ENCODE measurements at regions not wholly inside any gene's neighbourhood (a gene's known extent, or its start where the extent isn't known, plus 50 kb on each side); places are given as distances from the start of the nearest gene placed in this dataset.

GRCh38 chr18:27314996-27315395, 129.9 kb upstream of the CHST9 start:
- DNase-seq (ENCODE audit: low read depth) = no peak
- H3K4me3 ChIP-seq (ENCODE audit: low read depth, low read length) = no peak overlapping the region
- TF ChIP-seq, protein P1, sequence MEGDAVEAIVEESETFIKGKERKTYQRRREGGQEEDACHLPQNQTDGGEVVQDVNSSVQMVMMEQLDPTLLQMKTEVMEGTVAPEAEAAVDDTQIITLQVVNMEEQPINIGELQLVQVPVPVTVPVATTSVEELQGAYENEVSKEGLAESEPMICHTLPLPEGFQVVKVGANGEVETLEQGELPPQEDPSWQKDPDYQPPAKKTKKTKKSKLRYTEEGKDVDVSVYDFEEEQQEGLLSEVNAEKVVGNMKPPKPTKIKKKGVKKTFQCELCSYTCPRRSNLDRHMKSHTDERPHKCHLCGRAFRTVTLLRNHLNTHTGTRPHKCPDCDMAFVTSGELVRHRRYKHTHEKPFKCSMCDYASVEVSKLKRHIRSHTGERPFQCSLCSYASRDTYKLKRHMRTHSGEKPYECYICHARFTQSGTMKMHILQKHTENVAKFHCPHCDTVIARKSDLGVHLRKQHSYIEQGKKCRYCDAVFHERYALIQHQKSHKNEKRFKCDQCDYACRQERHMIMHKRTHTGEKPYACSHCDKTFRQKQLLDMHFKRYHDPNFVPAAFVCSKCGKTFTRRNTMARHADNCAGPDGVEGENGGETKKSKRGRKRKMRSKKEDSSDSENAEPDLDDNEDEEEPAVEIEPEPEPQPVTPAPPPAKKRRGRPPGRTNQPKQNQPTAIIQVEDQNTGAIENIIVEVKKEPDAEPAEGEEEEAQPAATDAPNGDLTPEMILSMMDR (conservative IDR thresholded peaks at IDR 0.05; ENCODE audit: low read depth, low read length) = no peak

- TF ChIP-seq, protein P1 (conservative IDR thresholded peaks at IDR 0.05; ENCODE audit: low read depth, low read length) = no peak
- DNase-seq (ENCODE audit: low read depth) = no peak
- no peak overlapping the region for H3K4me3 ChIP-seq (ENCODE audit: low read depth, low read length)
Observed at GRCh38 chr18:27313678-27314077, 128.6 kb upstream of the CHST9 start.

DNA sequence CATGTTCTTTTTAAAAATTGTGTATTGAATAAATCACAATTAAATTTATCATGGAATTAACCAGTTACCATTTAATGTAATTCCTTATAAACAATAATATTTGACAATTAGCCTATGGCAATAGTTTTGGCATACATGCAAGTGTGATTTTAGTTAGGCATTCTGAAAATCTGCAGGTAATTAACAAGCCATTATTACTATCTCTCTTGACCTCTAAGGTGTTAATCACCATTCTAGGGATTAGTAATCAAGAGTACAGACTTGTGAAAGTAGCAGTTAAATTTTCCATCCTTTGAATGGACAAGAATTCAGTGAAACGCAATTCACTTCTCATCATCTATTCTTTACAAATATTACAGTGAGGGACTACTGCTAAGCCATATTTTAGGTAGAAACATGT, 127.7 kb upstream of the CHST9 start:
- TF ChIP-seq, protein P1 (conservative IDR thresholded peaks at IDR 0.05; ENCODE audit: low read depth, low read length) = no peak
- H3K4me3 ChIP-seq (ENCODE audit: low read depth, low read length) = no peak overlapping the region

GRCh38 chr18:27312153-27312552, 127.0 kb upstream of the CHST9 start:
- TF ChIP-seq, protein P1 (conservative IDR thresholded peaks at IDR 0.05; ENCODE audit: low read depth, low read length) = no peak
- H3K4me3 ChIP-seq (ENCODE audit: low read depth, low read length) = no peak overlapping the region

More for the DNA sequence above, 127.7 kb upstream of the CHST9 start:
- no peak for DNase-seq (ENCODE audit: low read depth)

GRCh38 chr18:27311114-27311513, 126.0 kb upstream of the CHST9 start:
- DNase-seq (ENCODE audit: low read depth) = no peak
- TF ChIP-seq, protein P1 (conservative IDR thresholded peaks at IDR 0.05; ENCODE audit: low read depth, low read length) = no peak
- H3K4me3 ChIP-seq (ENCODE audit: low read depth, low read length) = no peak overlapping the region

More at GRCh38 chr18:27312153-27312552, 127.0 kb upstream of the CHST9 start:
- no peak for DNase-seq (ENCODE audit: low read depth)

DNA sequence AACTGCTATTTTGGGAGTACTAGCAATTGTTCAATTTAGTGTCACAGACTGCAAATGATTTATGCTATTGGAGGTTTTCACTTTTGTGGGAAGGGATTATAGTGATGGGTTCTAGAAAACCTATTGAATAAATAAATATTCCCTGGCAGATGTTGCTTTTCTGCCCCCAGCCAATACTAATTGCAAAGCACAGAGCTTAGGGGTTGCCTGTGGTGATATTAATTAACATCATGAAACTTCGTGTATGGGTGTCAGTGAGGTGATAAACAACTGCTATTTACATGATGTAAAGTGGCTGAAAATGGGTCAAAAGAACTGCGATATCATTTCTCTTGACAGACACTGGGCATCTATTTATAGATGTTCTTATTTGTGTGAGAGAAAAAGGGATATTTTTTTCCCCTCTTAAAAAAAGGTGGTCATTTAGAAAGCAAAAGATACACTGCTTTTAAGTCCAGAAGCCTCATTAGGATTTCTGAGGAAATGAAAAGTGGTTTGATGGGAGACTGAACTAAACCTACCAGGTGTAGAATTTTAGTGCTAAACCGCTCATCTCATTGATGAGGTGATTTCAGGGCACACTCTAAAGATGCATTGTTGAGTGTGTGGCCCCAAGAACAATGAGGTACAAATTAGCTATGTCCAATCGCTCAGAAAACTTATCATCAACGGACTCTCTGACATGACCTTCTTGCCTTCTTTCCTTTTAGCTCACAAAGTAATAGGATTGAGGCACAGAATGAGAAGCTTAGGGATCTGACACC, 116.7 kb upstream of the CHST9 start:
- no peak overlapping the region for H3K4me3 ChIP-seq (ENCODE audit: low read depth, low read length)
- DNase-seq (ENCODE audit: low read depth) = no peak
- TF ChIP-seq, protein P1 (conservative IDR thresholded peaks at IDR 0.05; ENCODE audit: low read depth, low read length) = no peak

Data from epithelial cell of proximal tubule (primary cell).